HepG2 (cell line): ENCODE measurements at regions not wholly inside any gene's neighbourhood (a gene's known extent, or its start where the extent isn't known, plus 50 kb on each side); places are given as distances from the start of the nearest gene placed in this dataset.
A peak's percentile ranks its signal among the peaks of the same experiment; 100 is the strongest.
"Not testable (repeated sequence)": the region's sequence is repeated elsewhere in the genome, so short reads cannot be mapped to it uniquely, and the experiment has no call there.

Experiments
- ATAC-seq: fragments of 200-7000 bp; cut with Tn5 transposase; 3 replicates; pipeline ENCODE4 v1.9.1; 2020; ENCODE audit warnings: mild to moderate bottlenecking, moderate library complexity
- BruUV-seq: library from RNA; stranded (reverse); fragments of 400-500 nt; replicated peaks from 2 replicates; lab custom pipeline; 2021; lab: Mats Ljungman, UMichigan
- CTCF ChIA-PET: fragments of 300-600 bp; formaldehyde crosslinking; extraction: SDS; loops from one replicate; lab custom pipeline; 2021; ENCODE audit warnings: low total read pairs, inconsistent platforms, low intra/inter-chr PET ratio; lab: Yijun Ruan, JAX
- POLR2A ChIA-PET: fragments of 350-600 bp; sonication (Branson Sonifier 250); formaldehyde crosslinking; loops from one replicate; lab custom pipeline; 2020; ENCODE audit warnings: antibody characterized with exemption, inconsistent platforms; lab: Yijun Ruan, JAX
- DNase-seq: peaks from one replicate; pipeline ENCODE4 v3.0.0-alpha.2; 2015; ENCODE audit warnings: low spot score
- FAIRE-seq: peaks from 3 replicates; lab custom pipeline; 2011; peaks lifted over from hg19 to GRCh38; lab: Jason Lieb, UNC
- H2AFZ ChIP-seq: one replicate; pipeline ENCODE4 v1.6.1; 2011; ENCODE audit warnings: low read length, inconsistent platforms
- H3K27ac ChIP-seq: fragments of 300-600 bp; 3 replicates; pipeline ENCODE4 v1.8.0; 2011; ENCODE audit warnings: mixed run types, mild to moderate bottlenecking, mixed read lengths, low read length, inconsistent platforms; ENCODE audit not compliant: insufficient read depth; ENCODE audit errors: extremely low read length
- H3K27me3 ChIP-seq, 2 experiments: fragments of 200-600 bp in 1 of 2; 2 replicates in 1 of 2; 3 replicates in 1 of 2; pipeline versions ENCODE4 v1.6.0 to v1.8.0; 2011; ENCODE audit warnings: low read length in 2 of 2, mild to moderate bottlenecking in 2 of 2, moderate library complexity in 2 of 2, inconsistent platforms in 1 of 2; ENCODE audit not compliant: insufficient read depth in 2 of 2, control insufficient read depth in 1 of 2
- H3K36me3 ChIP-seq, 2 experiments: fragments of 200-600 bp in 1 of 2; replicated peaks in 1 of 2; 2 replicates in 1 of 2; 3 replicates in 1 of 2; pipeline versions ENCODE4 v1.5.1 to v1.8.0; 2011; ENCODE audit warnings: low read length in 2 of 2, inconsistent platforms in 1 of 2; ENCODE audit not compliant: insufficient read depth in 2 of 2, control insufficient read depth in 1 of 2
- H3K4me1 ChIP-seq: 2 replicates; pipeline ENCODE4 v1.5.1; 2012; ENCODE audit warnings: low read length, inconsistent platforms; ENCODE audit not compliant: insufficient read depth
- H3K4me2 ChIP-seq: 2 replicates; pipeline ENCODE4 v1.6.0; 2011; ENCODE audit warnings: low read depth, low read length, inconsistent platforms
- H3K4me3 ChIP-seq, 3 experiments: fragments of 200-600 bp in 1 of 3; sonication (generic), shearing (Covaris generic) in 1 of 3; replicated peaks in 1 of 3; 2 replicates each; pipeline ENCODE4 v1.5.1; 2011 to 2016; ENCODE audit warnings: low read length in 3 of 3, inconsistent platforms in 2 of 3, low read depth in 2 of 3, mild to moderate bottlenecking in 2 of 3, control low read depth in 1 of 3, mixed read lengths in 1 of 3; ENCODE audit not compliant: insufficient read depth in 1 of 3
- H3K79me2 ChIP-seq: one replicate; pipeline ENCODE4 v1.6.1; 2011; ENCODE audit warnings: low read length, inconsistent platforms; ENCODE audit not compliant: insufficient read depth
- H3K9ac ChIP-seq: 2 replicates; pipeline ENCODE4 v1.6.0; 2011; ENCODE audit warnings: mild to moderate bottlenecking, low read depth, low read length, inconsistent platforms; ENCODE audit not compliant: insufficient read depth
- H3K9me3 ChIP-seq: 2 replicates; pipeline ENCODE4 v1.5.1; 2012; ENCODE audit warnings: mild to moderate bottlenecking, low read length
- H4K20me1 ChIP-seq: 2 replicates; pipeline ENCODE4 v1.6.0; 2011; ENCODE audit warnings: inconsistent platforms, mild to moderate bottlenecking, low read length, moderate library complexity; ENCODE audit not compliant: insufficient read depth
- HNRNPK ChIP-seq: fragments of 200-400 bp; formaldehyde crosslinking; IDR thresholded peaks from 2 replicates; pipeline ENCODE4 v1.6.1; 2018; ENCODE audit warnings: low read length, low read depth, moderate library complexity, mild to moderate bottlenecking; ENCODE audit not compliant: poor library complexity, severe bottlenecking
- MNT ChIP-seq: fragments of 450-650 bp; IDR thresholded peaks from 2 replicates; pipeline ENCODE4 v1.6.1; 2016
- WGBS: methylation state at CpG from one replicate; pipeline ENCODE4 v1.1.6; 2017; ENCODE audit warnings: low lambda C conversion rate; 5-methylcytosine and 5-hydroxymethylcytosine counted together
- in situ Hi-C: cut with HindIII; loops from 2 replicates; pipeline ENCODE4 v1.10.0; 2017; ENCODE audit warnings: low pct_unique_long_range_greater_than_20kb; ENCODE audit not compliant: extremely low pct_ligation_motif_present
- intact Hi-C: fragments of 100-400 bp; cut with micrococcal nuclease; formaldehyde crosslinking; loops from one replicate; pipeline ENCODE4 v1.10.0; 2022; ENCODE audit not compliant: unreplicated experiment

DNA sequence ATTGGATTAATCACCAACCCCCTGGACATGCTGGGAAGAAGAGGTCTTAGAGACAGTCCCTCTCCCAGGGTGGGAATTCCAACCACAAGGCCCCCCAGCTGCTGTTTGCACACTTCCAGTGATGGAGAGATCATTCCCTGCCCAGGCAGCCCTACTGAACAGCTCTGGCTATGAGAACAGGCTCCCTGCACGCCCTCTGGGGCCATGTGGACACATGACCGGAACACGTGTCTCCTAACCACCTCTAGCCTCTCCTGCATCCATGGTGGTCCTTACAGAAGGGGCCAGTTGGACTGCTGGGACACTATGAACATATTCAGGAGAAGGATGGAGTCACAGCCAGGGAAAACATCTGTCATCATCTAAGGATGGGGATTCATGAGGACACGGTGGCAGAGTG lies 196.2 kb downstream of the MN1 start:
- H2AFZ ChIP-seq, result no peak overlapping the region
- no TSS peak for BruUV-seq

GRCh38 chr22:27607750-27608149 lies 193.8 kb downstream of the MN1 start:
- H3K4me3 ChIP-seq, intact Hi-C loops, H3K27me3 ChIP-seq, POLR2A ChIA-PET, in situ Hi-C loops, H3K79me2 ChIP-seq, H3K9me3 ChIP-seq, H3K4me1 ChIP-seq, H3K36me3 ChIP-seq, H2AFZ ChIP-seq, CTCF ChIA-PET, H3K27ac ChIP-seq, DNase-seq, BruUV-seq, H4K20me1 ChIP-seq, FAIRE-seq, H3K4me2 ChIP-seq, ATAC-seq, H3K9ac ChIP-seq: not testable (repeated sequence)
- 90% methylated on average over 7 of the region's 7 CpGs for WGBS

More for the DNA sequence above, 196.2 kb downstream of the MN1 start:
- Histone ChIP-seq H3K4me3 (no peak overlapping the region), H3K27me3 (no peaks in the 10 kb centered on the region; a peak in 2 of 5 replicates), H3K4me1 (no peaks in the 10 kb centered on the region), H3K27ac (no peak overlapping the region), H3K9ac (no peak overlapping the region), H3K9me3 (no peaks in the 10 kb centered on the region), H4K20me1 (no peaks in the 10 kb centered on the region), H3K4me2 (no peak overlapping the region), H3K79me2 (no peaks in the 10 kb centered on the region)
- POLR2A ChIA-PET, result no interaction called here
- ATAC-seq, result no peak
- FAIRE-seq, result no peak
- CTCF ChIA-PET, result no interaction called here
- in situ Hi-C loops (no loop called here), intact Hi-C loops (no loop called here)
- no peak for DNase-seq
- TF ChIP-seq MNT (peak; percentile 99), HNRNPK (no peak)
- TF ChIP-seq, all 625 proteins: peak for 1
- H3K36me3 ChIP-seq, result no peaks in the 10 kb centered on the region
- 30% methylated on average over 4 of the region's 4 CpGs for WGBS
